ENCODE measurements at regions not wholly inside any gene's neighbourhood (a gene's known extent, or its start where the extent isn't known, plus 50 kb on each side); places are given as distances from the start of the nearest gene placed in this dataset.

- TF ChIP-seq AHR (CRISPR knock-in tag; IDR thresholded peaks at IDR 0.05) (no peak), JUND (CRISPR knock-in tag; IDR thresholded peaks at IDR 0.05) (no peak), ZNF570 (CRISPR knock-in tag; IDR thresholded peaks at IDR 0.05; ENCODE audit: borderline replicate concordance) (no peak)
Observed at GRCh38 chr18:28236487-28236886, 59.6 kb upstream of the CDH2 start.
